ENCODE measurements at regions not wholly inside any gene's neighbourhood (a gene's known extent, or its start where the extent isn't known, plus 50 kb on each side); places are given as distances from the start of the nearest gene placed in this dataset.

GRCh38 chr7:94739180-94739579 lies 83.2 kb upstream of the SGCE start:
- no peak for TF ChIP-seq EZH2 (IDR thresholded peaks at IDR 0.05; ENCODE audit: borderline replicate concordance)
- no peak for TF ChIP-seq EZH2phosphoT487 (IDR thresholded peaks at IDR 0.05; ENCODE audit: low read depth, severe bottlenecking, unreplicated experiment)
- no peak for TF ChIP-seq CTCF (IDR thresholded peaks at IDR 0.05; ENCODE audit: poor library complexity)
